ENCODE measurements at regions not wholly inside any gene's neighbourhood (a gene's known extent, or its start where the extent isn't known, plus 50 kb on each side); places are given as distances from the start of the nearest gene placed in this dataset.

DNA sequence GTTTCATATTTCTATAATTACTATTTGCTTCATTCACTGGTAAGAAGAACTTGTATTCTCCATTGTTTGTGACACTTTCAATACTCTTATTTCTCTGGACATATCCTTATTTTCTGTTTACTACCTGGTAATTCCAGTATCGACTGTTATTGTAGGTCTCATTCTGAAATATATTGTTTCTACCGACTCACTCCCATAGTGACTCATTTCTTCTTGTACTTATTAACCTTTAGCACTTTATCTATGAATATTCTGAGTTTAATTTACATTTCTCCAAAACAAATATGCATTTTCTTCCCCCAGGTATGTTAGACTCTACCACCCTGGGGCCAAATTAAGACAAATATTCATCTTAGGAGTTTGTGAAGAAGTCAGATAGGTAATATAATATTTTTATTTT lies 164.5 kb upstream of the BTBD3 start:
- Histone ChIP-seq H3F3A (replicated peaks; ENCODE audit: low read depth) (no peaks in the 10 kb centered on the region), H3K27me3 (ENCODE audit: insufficient read depth) (no peaks in the 10 kb centered on the region), H3K79me2 (replicated peaks; ENCODE audit: insufficient read depth) (no peaks in the 10 kb centered on the region), H2AFZ (no peak overlapping the region), H3K4me3 (no peak overlapping the region), H3K4me2 (no peak overlapping the region), H3K4me1 (ENCODE audit: insufficient read depth) (peaks cover 10% of the 10 kb centered on the region; the same call in 1 of the 2 replicates), H3K27ac (ENCODE audit: low read depth) (no peak overlapping the region), H3K9me2 (ENCODE audit: insufficient read depth) (no peaks in the 10 kb centered on the region; the same call in 1 of the 2 replicates), H4K20me1 (replicated peaks; ENCODE audit: insufficient read depth) (no peaks in the 10 kb centered on the region), H3K36me3 (ENCODE audit: insufficient read depth) (no peaks in the 10 kb centered on the region)
- H3K4me1 Mint-ChIP-seq = peaks cover 18% of the 10 kb centered on the region
- peaks cover 3% of the 10 kb centered on the region; the same call in 2 of the 3 replicates for H3K9me3 Mint-ChIP-seq
- no peak for ATAC-seq
- DNase-seq (ENCODE audit: low spot score) = no peak
- TF ChIP-seq ZNF114 (CRISPR knock-in tag; IDR thresholded peaks at IDR 0.05) (no peak), STAT1 (IDR thresholded peaks at IDR 0.05; ENCODE audit: unreplicated experiment) (no peak), POLR2AphosphoS5 (IDR thresholded peaks at IDR 0.05; ENCODE audit: low read depth) (no peak)
- H3K36me3 Mint-ChIP-seq (ENCODE audit: low read depth) = no peaks in the 10 kb centered on the region
- no peak overlapping the region for H3K4me3 Mint-ChIP-seq
- no peak overlapping the region for H3K27ac Mint-ChIP-seq
- peaks cover 3% of the 10 kb centered on the region for H3K27me3 Mint-ChIP-seq (ENCODE audit: insufficient read depth, low read depth, poor library complexity)

DNA sequence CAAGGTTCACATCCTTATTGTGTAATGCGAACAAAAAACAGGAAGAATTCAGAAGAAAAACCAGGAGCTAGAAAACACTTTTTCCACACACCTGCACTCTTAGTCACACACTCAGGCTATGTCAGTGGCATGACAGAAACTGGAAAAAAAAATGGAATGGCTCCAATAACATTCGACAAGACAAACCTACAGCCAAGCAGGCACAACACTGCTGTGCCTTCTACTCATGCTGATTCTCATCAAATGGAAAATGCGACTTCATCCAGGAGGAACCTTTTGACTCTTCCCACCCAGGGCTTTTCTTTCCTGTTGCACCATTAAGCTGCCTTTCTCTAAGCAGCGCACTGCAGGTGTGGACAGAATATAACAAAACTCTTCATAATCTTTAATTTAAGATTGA lies 163.2 kb upstream of the BTBD3 start:
- Histone ChIP-seq H3F3A (replicated peaks; ENCODE audit: low read depth) (no peaks in the 10 kb centered on the region), H3K27me3 (ENCODE audit: insufficient read depth) (no peaks in the 10 kb centered on the region), H3K4me2 (no peak overlapping the region), H3K4me1 (ENCODE audit: insufficient read depth) (peaks cover 10% of the 10 kb centered on the region; the same call in 1 of the 2 replicates), H3K9me2 (ENCODE audit: insufficient read depth) (no peaks in the 10 kb centered on the region; the same call in 1 of the 2 replicates), H4K20me1 (replicated peaks; ENCODE audit: insufficient read depth) (no peaks in the 10 kb centered on the region), H3K27ac (ENCODE audit: low read depth) (no peak overlapping the region), H3K79me2 (replicated peaks; ENCODE audit: insufficient read depth) (no peaks in the 10 kb centered on the region), H3K36me3 (ENCODE audit: insufficient read depth) (no peaks in the 10 kb centered on the region), H3K4me3 (no peak overlapping the region), H2AFZ (no peak overlapping the region)
- no peaks in the 10 kb centered on the region for H3K36me3 Mint-ChIP-seq (ENCODE audit: low read depth)
- no peaks in the 10 kb centered on the region for H3K27me3 Mint-ChIP-seq (ENCODE audit: insufficient read depth, low read depth, poor library complexity)
- H3K4me3 Mint-ChIP-seq = no peak overlapping the region
- H3K4me1 Mint-ChIP-seq = peaks cover 18% of the 10 kb centered on the region
- DNase-seq (ENCODE audit: low spot score) (peak; percentile 4), ATAC-seq (peak; percentile 60; the same call in 2 of the 3 replicates)
- peaks cover 3% of the 10 kb centered on the region; the same call in 2 of the 3 replicates for H3K9me3 Mint-ChIP-seq
- H3K27ac Mint-ChIP-seq = peak overlapping the region; percentile 16; the same call in 1 of the 2 replicates
- TF ChIP-seq NANOG (IDR thresholded peaks at IDR 0.05; ENCODE audit: borderline replicate concordance) = no peak
- TF ChIP-seq EZH2phosphoT487 (IDR thresholded peaks at IDR 0.05; ENCODE audit: unreplicated experiment) = no peak
- no peak for TF ChIP-seq POLR2AphosphoS5 (IDR thresholded peaks at IDR 0.05; ENCODE audit: low read depth)
- TF ChIP-seq, protein P1, sequence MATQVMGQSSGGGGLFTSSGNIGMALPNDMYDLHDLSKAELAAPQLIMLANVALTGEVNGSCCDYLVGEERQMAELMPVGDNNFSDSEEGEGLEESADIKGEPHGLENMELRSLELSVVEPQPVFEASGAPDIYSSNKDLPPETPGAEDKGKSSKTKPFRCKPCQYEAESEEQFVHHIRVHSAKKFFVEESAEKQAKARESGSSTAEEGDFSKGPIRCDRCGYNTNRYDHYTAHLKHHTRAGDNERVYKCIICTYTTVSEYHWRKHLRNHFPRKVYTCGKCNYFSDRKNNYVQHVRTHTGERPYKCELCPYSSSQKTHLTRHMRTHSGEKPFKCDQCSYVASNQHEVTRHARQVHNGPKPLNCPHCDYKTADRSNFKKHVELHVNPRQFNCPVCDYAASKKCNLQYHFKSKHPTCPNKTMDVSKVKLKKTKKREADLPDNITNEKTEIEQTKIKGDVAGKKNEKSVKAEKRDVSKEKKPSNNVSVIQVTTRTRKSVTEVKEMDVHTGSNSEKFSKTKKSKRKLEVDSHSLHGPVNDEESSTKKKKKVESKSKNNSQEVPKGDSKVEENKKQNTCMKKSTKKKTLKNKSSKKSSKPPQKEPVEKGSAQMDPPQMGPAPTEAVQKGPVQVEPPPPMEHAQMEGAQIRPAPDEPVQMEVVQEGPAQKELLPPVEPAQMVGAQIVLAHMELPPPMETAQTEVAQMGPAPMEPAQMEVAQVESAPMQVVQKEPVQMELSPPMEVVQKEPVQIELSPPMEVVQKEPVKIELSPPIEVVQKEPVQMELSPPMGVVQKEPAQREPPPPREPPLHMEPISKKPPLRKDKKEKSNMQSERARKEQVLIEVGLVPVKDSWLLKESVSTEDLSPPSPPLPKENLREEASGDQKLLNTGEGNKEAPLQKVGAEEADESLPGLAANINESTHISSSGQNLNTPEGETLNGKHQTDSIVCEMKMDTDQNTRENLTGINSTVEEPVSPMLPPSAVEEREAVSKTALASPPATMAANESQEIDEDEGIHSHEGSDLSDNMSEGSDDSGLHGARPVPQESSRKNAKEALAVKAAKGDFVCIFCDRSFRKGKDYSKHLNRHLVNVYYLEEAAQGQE (IDR thresholded peaks at IDR 0.05; ENCODE audit: unreplicated experiment) = no peak
- no peak for TF ChIP-seq JUNB (IDR thresholded peaks at IDR 0.05; ENCODE audit: unreplicated experiment)
- TF ChIP-seq ZNF331 (CRISPR knock-in tag; IDR thresholded peaks at IDR 0.05; ENCODE audit: low read depth) = no peak
- TF ChIP-seq, protein P2, sequence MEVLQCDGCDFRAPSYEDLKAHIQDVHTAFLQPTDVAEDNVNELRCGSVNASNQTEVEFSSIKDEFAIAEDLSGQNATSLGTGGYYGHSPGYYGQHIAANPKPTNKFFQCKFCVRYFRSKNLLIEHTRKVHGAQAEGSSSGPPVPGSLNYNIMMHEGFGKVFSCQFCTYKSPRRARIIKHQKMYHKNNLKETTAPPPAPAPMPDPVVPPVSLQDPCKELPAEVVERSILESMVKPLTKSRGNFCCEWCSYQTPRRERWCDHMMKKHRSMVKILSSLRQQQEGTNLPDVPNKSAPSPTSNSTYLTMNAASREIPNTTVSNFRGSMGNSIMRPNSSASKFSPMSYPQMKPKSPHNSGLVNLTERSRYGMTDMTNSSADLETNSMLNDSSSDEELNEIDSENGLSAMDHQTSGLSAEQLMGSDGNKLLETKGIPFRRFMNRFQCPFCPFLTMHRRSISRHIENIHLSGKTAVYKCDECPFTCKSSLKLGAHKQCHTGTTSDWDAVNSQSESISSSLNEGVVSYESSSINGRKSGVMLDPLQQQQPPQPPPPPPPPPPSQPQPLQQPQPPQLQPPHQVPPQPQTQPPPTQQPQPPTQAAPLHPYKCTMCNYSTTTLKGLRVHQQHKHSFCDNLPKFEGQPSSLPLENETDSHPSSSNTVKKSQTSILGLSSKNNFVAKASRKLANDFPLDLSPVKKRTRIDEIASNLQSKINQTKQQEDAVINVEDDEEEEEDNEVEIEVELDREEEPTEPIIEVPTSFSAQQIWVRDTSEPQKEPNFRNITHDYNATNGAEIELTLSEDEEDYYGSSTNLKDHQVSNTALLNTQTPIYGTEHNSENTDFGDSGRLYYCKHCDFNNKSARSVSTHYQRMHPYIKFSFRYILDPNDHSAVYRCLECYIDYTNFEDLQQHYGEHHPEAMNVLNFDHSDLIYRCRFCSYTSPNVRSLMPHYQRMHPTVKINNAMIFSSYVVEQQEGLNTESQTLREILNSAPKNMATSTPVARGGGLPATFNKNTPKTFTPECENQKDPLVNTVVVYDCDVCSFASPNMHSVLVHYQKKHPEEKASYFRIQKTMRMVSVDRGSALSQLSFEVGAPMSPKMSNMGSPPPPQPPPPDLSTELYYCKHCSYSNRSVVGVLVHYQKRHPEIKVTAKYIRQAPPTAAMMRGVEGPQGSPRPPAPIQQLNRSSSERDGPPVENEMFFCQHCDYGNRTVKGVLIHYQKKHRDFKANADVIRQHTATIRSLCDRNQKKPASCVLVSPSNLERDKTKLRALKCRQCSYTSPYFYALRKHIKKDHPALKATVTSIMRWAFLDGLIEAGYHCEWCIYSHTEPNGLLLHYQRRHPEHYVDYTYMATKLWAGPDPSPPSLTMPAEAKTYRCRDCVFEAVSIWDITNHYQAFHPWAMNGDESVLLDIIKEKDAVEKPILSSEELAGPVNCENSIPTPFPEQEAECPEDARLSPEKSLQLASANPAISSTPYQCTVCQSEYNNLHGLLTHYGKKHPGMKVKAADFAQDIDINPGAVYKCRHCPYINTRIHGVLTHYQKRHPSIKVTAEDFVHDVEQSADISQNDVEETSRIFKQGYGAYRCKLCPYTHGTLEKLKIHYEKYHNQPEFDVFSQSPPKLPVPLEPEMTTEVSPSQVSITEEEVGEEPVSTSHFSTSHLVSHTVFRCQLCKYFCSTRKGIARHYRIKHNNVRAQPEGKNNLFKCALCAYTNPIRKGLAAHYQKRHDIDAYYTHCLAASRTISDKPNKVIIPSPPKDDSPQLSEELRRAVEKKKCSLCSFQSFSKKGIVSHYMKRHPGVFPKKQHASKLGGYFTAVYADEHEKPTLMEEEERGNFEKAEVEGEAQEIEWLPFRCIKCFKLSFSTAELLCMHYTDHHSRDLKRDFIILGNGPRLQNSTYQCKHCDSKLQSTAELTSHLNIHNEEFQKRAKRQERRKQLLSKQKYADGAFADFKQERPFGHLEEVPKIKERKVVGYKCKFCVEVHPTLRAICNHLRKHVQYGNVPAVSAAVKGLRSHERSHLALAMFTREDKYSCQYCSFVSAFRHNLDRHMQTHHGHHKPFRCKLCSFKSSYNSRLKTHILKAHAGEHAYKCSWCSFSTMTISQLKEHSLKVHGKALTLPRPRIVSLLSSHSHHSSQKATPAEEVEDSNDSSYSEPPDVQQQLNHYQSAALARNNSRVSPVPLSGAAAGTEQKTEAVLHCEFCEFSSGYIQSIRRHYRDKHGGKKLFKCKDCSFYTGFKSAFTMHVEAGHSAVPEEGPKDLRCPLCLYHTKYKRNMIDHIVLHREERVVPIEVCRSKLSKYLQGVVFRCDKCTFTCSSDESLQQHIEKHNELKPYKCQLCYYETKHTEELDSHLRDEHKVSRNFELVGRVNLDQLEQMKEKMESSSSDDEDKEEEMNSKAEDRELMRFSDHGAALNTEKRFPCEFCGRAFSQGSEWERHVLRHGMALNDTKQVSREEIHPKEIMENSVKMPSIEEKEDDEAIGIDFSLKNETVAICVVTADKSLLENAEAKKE (CRISPR knock-in tag; IDR thresholded peaks at IDR 0.05) = no peak
- TF ChIP-seq STAT1 (IDR thresholded peaks at IDR 0.05; ENCODE audit: unreplicated experiment) = no peak
- no peak for TF ChIP-seq ZNF114 (CRISPR knock-in tag; IDR thresholded peaks at IDR 0.05)
- TF ChIP-seq EZH2 (IDR thresholded peaks at IDR 0.05; ENCODE audit: low read depth, unreplicated experiment) = no peak
- TF ChIP-seq, protein P3, sequence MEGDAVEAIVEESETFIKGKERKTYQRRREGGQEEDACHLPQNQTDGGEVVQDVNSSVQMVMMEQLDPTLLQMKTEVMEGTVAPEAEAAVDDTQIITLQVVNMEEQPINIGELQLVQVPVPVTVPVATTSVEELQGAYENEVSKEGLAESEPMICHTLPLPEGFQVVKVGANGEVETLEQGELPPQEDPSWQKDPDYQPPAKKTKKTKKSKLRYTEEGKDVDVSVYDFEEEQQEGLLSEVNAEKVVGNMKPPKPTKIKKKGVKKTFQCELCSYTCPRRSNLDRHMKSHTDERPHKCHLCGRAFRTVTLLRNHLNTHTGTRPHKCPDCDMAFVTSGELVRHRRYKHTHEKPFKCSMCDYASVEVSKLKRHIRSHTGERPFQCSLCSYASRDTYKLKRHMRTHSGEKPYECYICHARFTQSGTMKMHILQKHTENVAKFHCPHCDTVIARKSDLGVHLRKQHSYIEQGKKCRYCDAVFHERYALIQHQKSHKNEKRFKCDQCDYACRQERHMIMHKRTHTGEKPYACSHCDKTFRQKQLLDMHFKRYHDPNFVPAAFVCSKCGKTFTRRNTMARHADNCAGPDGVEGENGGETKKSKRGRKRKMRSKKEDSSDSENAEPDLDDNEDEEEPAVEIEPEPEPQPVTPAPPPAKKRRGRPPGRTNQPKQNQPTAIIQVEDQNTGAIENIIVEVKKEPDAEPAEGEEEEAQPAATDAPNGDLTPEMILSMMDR (conservative IDR thresholded peaks at IDR 0.05; ENCODE audit: low read depth in 2 of 2) = no peak

All from GM23338 (cell line).